H9 (cell line): ENCODE measurements at regions not wholly inside any gene's neighbourhood (a gene's known extent, or its start where the extent isn't known, plus 50 kb on each side); places are given as distances from the start of the nearest gene placed in this dataset.

Source experiments
- DNase-seq: peaks from one replicate; pipeline ENCODE4 v3.0.0-alpha.2; 2017
- H2AFZ ChIP-seq: one replicate; pipeline ENCODE4 v1.6.1; 2013; ENCODE audit warnings: mild to moderate bottlenecking, low read length, control low read depth, moderate library complexity
- H2AK5ac ChIP-seq: 2 replicates; pipeline ENCODE4 v1.6.1; 2013; ENCODE audit warnings: low read length, control low read depth, mixed read lengths; ENCODE audit not compliant: insufficient read length
- H2BK120ac ChIP-seq: one replicate; pipeline ENCODE4 v1.6.1; 2013; ENCODE audit warnings: low read depth, mild to moderate bottlenecking, low read length, control low read depth, inconsistent platforms; ENCODE audit not compliant: poor library complexity, severe bottlenecking
- H2BK12ac ChIP-seq: 2 replicates; pipeline ENCODE4 v1.6.1; 2013; ENCODE audit warnings: low read length, control low read depth, mixed read lengths, low read depth; ENCODE audit not compliant: insufficient read length
- H2BK15ac ChIP-seq: 2 replicates; pipeline ENCODE4 v1.6.1; 2013; ENCODE audit warnings: low read depth, low read length, control low read depth
- H2BK20ac ChIP-seq: one replicate; pipeline ENCODE4 v1.6.1; 2013; ENCODE audit warnings: low read depth, mild to moderate bottlenecking, low read length, control low read depth, inconsistent platforms; ENCODE audit not compliant: poor library complexity, severe bottlenecking
- H2BK5ac ChIP-seq: 2 replicates; pipeline ENCODE4 v1.6.1; 2013; ENCODE audit warnings: low read length, control low read depth, mixed read lengths; ENCODE audit not compliant: insufficient read length
- H3K14ac ChIP-seq: 2 replicates; pipeline ENCODE4 v1.6.1; 2013; ENCODE audit warnings: low read length, control low read depth; ENCODE audit not compliant: insufficient read depth
- H3K18ac ChIP-seq: 2 replicates; pipeline ENCODE4 v1.6.1; 2013; ENCODE audit warnings: low read depth, mild to moderate bottlenecking, mixed read lengths, low read length, control low read depth; ENCODE audit not compliant: insufficient read length
- H3K23ac ChIP-seq: 2 replicates; pipeline ENCODE4 v1.6.1; 2013; ENCODE audit warnings: low read length, control low read depth, mixed read lengths, low read depth; ENCODE audit not compliant: insufficient read length
- H3K23me2 ChIP-seq: 2 replicates; pipeline ENCODE4 v1.6.1; 2013; ENCODE audit warnings: low read depth, mild to moderate bottlenecking, mixed read lengths, low read length, control low read depth; ENCODE audit not compliant: insufficient read length, poor library complexity, severe bottlenecking
- H3K27ac ChIP-seq: 2 replicates; pipeline ENCODE4 v1.5.1; 2013; ENCODE audit warnings: low read length, control low read depth, mixed read lengths, low read depth; ENCODE audit not compliant: insufficient read length
- H3K27me3 ChIP-seq: 2 replicates; pipeline ENCODE4 v1.6.1; 2013; ENCODE audit warnings: low read length, control low read depth, inconsistent platforms; ENCODE audit not compliant: insufficient read depth
- H3K4ac ChIP-seq: 2 replicates; pipeline ENCODE4 v1.6.1; 2013; ENCODE audit warnings: low read depth, mild to moderate bottlenecking, control low read depth, inconsistent platforms, low read length, moderate library complexity
- H3K4me1 ChIP-seq: 2 replicates; pipeline ENCODE4 v1.6.1; 2013; ENCODE audit warnings: low read length, control low read depth, inconsistent platforms; ENCODE audit not compliant: insufficient read depth
- H3K4me2 ChIP-seq: 2 replicates; pipeline ENCODE4 v1.6.1; 2013; ENCODE audit warnings: low read length, control low read depth, mixed read lengths; ENCODE audit not compliant: insufficient read length, insufficient read depth
- H3K56ac ChIP-seq: 2 replicates; pipeline ENCODE4 v1.6.1; 2013; ENCODE audit warnings: low read depth, mild to moderate bottlenecking, mixed read lengths, low read length, control low read depth; ENCODE audit not compliant: insufficient read length
- H3K79me1 ChIP-seq: 2 replicates; pipeline ENCODE4 v1.6.1; 2013; ENCODE audit warnings: low read depth, mild to moderate bottlenecking, moderate library complexity, low read length, control low read depth, inconsistent platforms; ENCODE audit not compliant: insufficient read depth, poor library complexity, severe bottlenecking
- H3K79me2 ChIP-seq: 2 replicates; pipeline ENCODE4 v1.6.1; 2013; ENCODE audit warnings: low read length, control low read depth, inconsistent platforms; ENCODE audit not compliant: insufficient read depth
- H3K9ac ChIP-seq: 2 replicates; pipeline ENCODE4 v1.6.1; 2013; ENCODE audit warnings: low read length, control low read depth, mixed read lengths; ENCODE audit not compliant: insufficient read length; ENCODE audit errors: extremely low read depth
- H3K9me3 ChIP-seq: one replicate; pipeline ENCODE4 v1.6.1; 2013; ENCODE audit warnings: low read depth, low read length, inconsistent platforms; ENCODE audit not compliant: control insufficient read depth
- H3T11ph ChIP-seq: one replicate; pipeline ENCODE4 v1.6.1; 2013; ENCODE audit warnings: mild to moderate bottlenecking, low read length, control low read depth, inconsistent platforms
- H4K20me1 ChIP-seq: one replicate; pipeline ENCODE4 v1.6.1; 2013; ENCODE audit not compliant: control insufficient read depth, insufficient read length, insufficient read depth
- H4K5ac ChIP-seq: 2 replicates; pipeline ENCODE4 v1.6.1; 2013; ENCODE audit warnings: low read depth, mild to moderate bottlenecking, mixed read lengths, low read length, control low read depth; ENCODE audit not compliant: insufficient read length
- H4K8ac ChIP-seq: replicated peaks from 2 replicates; pipeline ENCODE4 v1.6.1; 2013; ENCODE audit warnings: low read length, control low read depth, mixed read lengths, low read depth; ENCODE audit not compliant: insufficient read length
- H4K91ac ChIP-seq: 2 replicates; pipeline ENCODE4 v1.6.1; 2013; ENCODE audit warnings: low read depth, mild to moderate bottlenecking, moderate library complexity, mixed read lengths, low read length, control low read depth; ENCODE audit not compliant: insufficient read length
- H3K27ac Mint-ChIP-seq, 3 experiments: 2 replicates in 2 of 3; 3 replicates in 1 of 3; pipeline ENCODE4 v1.8.0; 2020 to 2021; ENCODE audit warnings: mixed read lengths in 3 of 3, mild to moderate bottlenecking in 1 of 3, moderate library complexity in 1 of 3
- H3K27me3 Mint-ChIP-seq: 2 replicates; pipeline ENCODE4 v1.8.0; 2021; ENCODE audit warnings: low read depth, mild to moderate bottlenecking, moderate library complexity, mixed read lengths
- H3K36me3 Mint-ChIP-seq, 3 experiments: 2 replicates in 2 of 3; 3 replicates in 1 of 3; pipeline ENCODE4 v1.8.0; 2020 to 2021; ENCODE audit warnings: low read depth in 3 of 3, mixed read lengths in 3 of 3; ENCODE audit not compliant: insufficient read depth in 1 of 3
- H3K4me1 Mint-ChIP-seq, 2 experiments: 2 replicates each; pipeline ENCODE4 v1.8.0; 2020; ENCODE audit warnings: mixed read lengths in 2 of 2
- H3K4me3 Mint-ChIP-seq, 2 experiments: 2 replicates in 1 of 2; 3 replicates in 1 of 2; pipeline ENCODE4 v1.8.0; 2020 to 2021; ENCODE audit warnings: mild to moderate bottlenecking in 2 of 2, mixed read lengths in 2 of 2, moderate library complexity in 1 of 2
- H3K9me3 Mint-ChIP-seq, 2 experiments: 2 replicates in 1 of 2; 3 replicates in 1 of 2; pipeline ENCODE4 v1.8.0; 2020; ENCODE audit warnings: mild to moderate bottlenecking in 2 of 2, mixed read lengths in 2 of 2, moderate library complexity in 1 of 2
- WGBS: extraction: QIAGEN DNeasy Blood & Tissue Kit; methylation state at CpG from one replicate; pipeline ENCODE4 v1.1.7; 2013; ENCODE audit warnings: missing lambda C conversion rate, low lambda C conversion rate, mixed read lengths; ENCODE audit not compliant: insufficient read length; ENCODE audit errors: extremely low coverage; 5-methylcytosine and 5-hydroxymethylcytosine counted together
- TF ChIP-seq, protein P1 (sequence below): fragments of 200-600 bp; sonication (generic); conservative IDR thresholded peaks from 3 replicates; pipeline ENCODE4 v1.8.0; 2021; ENCODE audit warnings: antibody characterized with exemption, mild to moderate bottlenecking

DNA sequence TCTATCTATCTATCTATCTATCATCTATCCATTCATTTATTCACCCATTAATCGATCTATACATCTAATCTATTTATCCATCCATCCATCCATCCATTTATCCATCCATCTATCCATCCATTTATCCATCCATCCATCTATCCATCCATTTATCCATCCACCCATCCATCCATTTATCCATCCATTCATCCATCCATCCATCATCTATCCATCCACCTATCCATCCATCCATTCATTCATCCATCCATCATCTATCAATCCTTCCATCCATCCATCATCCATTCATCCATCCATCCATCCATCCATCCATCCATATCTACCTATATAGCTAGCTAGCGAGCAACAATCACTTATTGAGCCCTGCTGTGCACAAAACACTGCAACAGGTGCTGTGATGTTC, 953.1 kb upstream of the ZNF722 start:
- Histone ChIP-seq H2BK5ac (no peak overlapping the region), H2AFZ (no peak overlapping the region), H4K5ac (no peak overlapping the region), H3K9me3 (peaks cover 100% of the 10 kb centered on the region), H3K23ac (no peak overlapping the region), H3K18ac (no peak overlapping the region), H3K14ac (no peak overlapping the region), H3K79me2 (no peaks in the 10 kb centered on the region), H2BK20ac (no peak overlapping the region), H3K9ac (no peak overlapping the region), H3T11ph (no peak overlapping the region), H3K23me2 (no peaks in the 10 kb centered on the region), H4K8ac (no peak overlapping the region), H3K27ac (no peak overlapping the region), H3K27me3 (no peaks in the 10 kb centered on the region), H3K4ac (no peak overlapping the region), H4K91ac (no peak overlapping the region), H3K79me1 (no peaks in the 10 kb centered on the region), H2BK12ac (no peak overlapping the region), H3K4me1 (no peaks in the 10 kb centered on the region), H4K20me1 (no peaks in the 10 kb centered on the region), H2BK120ac (no peak overlapping the region), H2BK15ac (no peak overlapping the region), H3K56ac (no peak overlapping the region), H2AK5ac (no peak overlapping the region), H3K4me2 (no peak overlapping the region)
- TF ChIP-seq, protein P1, sequence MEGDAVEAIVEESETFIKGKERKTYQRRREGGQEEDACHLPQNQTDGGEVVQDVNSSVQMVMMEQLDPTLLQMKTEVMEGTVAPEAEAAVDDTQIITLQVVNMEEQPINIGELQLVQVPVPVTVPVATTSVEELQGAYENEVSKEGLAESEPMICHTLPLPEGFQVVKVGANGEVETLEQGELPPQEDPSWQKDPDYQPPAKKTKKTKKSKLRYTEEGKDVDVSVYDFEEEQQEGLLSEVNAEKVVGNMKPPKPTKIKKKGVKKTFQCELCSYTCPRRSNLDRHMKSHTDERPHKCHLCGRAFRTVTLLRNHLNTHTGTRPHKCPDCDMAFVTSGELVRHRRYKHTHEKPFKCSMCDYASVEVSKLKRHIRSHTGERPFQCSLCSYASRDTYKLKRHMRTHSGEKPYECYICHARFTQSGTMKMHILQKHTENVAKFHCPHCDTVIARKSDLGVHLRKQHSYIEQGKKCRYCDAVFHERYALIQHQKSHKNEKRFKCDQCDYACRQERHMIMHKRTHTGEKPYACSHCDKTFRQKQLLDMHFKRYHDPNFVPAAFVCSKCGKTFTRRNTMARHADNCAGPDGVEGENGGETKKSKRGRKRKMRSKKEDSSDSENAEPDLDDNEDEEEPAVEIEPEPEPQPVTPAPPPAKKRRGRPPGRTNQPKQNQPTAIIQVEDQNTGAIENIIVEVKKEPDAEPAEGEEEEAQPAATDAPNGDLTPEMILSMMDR: no peak
- Mint-ChIP-seq H3K27me3 (peaks cover 7% of the 10 kb centered on the region), H3K36me3 (peaks cover 11 to 62% (median 29%) of the 10 kb centered on the region in 3 experiments; a peak in 6 of 7 replicates), H3K4me3 (no peak overlapping the region), H3K4me1 (no peaks in the 10 kb centered on the region), H3K9me3 (peaks cover 34% of the 10 kb centered on the region in 2 experiments), H3K27ac (no peak overlapping the region)
- WGBS: 100% methylated on average over 1 of the region's 2 CpGs
- DNase-seq: no peak
